ENCODE measurements at regions not wholly inside any gene's neighbourhood (a gene's known extent, or its start where the extent isn't known, plus 50 kb on each side); places are given as distances from the start of the nearest gene placed in this dataset.

GRCh38 chr2:41432459-41432858, 615.4 kb upstream of the PKDCC start:
- no peak overlapping the region for H3K4me3 ChIP-seq (ENCODE audit: low read depth, low read length)
- no peak for TF ChIP-seq CTCF (IDR thresholded peaks at IDR 0.05; ENCODE audit: insufficient read depth, low read depth, low read length, missing control alignments)
- no peak for DNase-seq (ENCODE audit: low read depth)

GRCh38 chr2:41434991-41435390, 612.8 kb upstream of the PKDCC start:
- peak; percentile 9 for DNase-seq (ENCODE audit: low read depth)
- no peak overlapping the region for H3K4me3 ChIP-seq (ENCODE audit: low read depth, low read length)
- TF ChIP-seq CTCF (IDR thresholded peaks at IDR 0.05; ENCODE audit: insufficient read depth, low read depth, low read length, missing control alignments): no peak

- TF ChIP-seq CTCF (IDR thresholded peaks at IDR 0.05; ENCODE audit: insufficient read depth, low read depth, low read length, missing control alignments): no peak
- no peak for DNase-seq (ENCODE audit: low read depth)
Observed at GRCh38 chr2:41441958-41442357, 605.9 kb upstream of the PKDCC start.

DNA sequence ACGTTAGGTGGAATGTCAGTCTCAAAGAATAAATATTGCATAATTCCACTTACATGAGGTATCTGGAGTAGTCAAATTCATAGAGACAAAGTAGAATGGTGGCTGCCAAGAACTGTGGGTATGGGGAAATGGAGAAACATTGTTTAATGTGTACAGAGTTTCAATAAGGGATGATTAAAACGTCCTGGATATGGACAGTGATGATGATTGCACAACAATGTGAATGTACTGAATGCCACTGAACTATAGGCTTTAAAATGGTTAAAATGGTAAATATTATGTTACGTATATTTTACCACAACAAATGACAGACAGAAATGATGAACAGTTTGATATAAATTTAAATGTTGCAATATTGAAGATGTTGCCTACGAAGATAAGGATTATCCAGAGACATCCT, 602.0 kb upstream of the PKDCC start:
- no peak for TF ChIP-seq CTCF (IDR thresholded peaks at IDR 0.05; ENCODE audit: insufficient read depth, low read depth, low read length, missing control alignments)
- no peak for DNase-seq (ENCODE audit: low read depth)
- H3K4me3 ChIP-seq (ENCODE audit: low read depth, low read length): no peak overlapping the region

More at GRCh38 chr2:41441958-41442357, 605.9 kb upstream of the PKDCC start:
- no peak overlapping the region for H3K4me3 ChIP-seq (ENCODE audit: low read depth, low read length)

- H3K4me3 ChIP-seq (ENCODE audit: low read depth, low read length): no peak overlapping the region
- no peak for TF ChIP-seq CTCF (IDR thresholded peaks at IDR 0.05; ENCODE audit: insufficient read depth, low read depth, low read length, missing control alignments)
- no peak for DNase-seq (ENCODE audit: low read depth)
Observed at GRCh38 chr2:41446266-41446665, 601.6 kb upstream of the PKDCC start.

- DNase-seq (ENCODE audit: low read depth): no peak
- no peak for TF ChIP-seq CTCF (IDR thresholded peaks at IDR 0.05; ENCODE audit: insufficient read depth, low read depth, low read length, missing control alignments)
- H3K4me3 ChIP-seq (ENCODE audit: low read depth, low read length): no peak overlapping the region
Observed at GRCh38 chr2:41448221-41448620, 599.6 kb upstream of the PKDCC start.

DNA sequence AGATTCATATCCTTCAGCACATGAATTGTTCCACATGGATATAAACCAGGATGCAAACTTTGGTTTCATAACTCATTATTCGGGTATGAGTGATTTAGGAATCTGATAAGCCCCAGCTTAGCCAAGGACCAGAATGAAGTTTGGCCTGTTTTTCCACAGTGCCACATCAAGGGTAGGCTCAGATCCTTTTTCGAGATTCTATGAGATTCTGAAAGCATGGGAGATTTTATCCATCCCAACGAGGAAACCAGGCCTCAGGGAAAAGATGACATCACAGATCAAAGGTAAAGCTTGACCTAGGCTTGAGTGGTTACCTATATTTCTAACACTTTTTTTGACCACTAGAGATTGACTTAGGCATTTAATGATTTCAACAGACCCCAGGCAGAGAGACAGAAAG, 590.8 kb upstream of the PKDCC start:
- TF ChIP-seq CTCF (IDR thresholded peaks at IDR 0.05; ENCODE audit: insufficient read depth, low read depth, low read length, missing control alignments): no peak
- no peak for DNase-seq (ENCODE audit: low read depth)
- no peak overlapping the region for H3K4me3 ChIP-seq (ENCODE audit: low read depth, low read length)

Measured in GM12865 (cell line).